Activated naive CD8-positive, alpha-beta T cell treated with anti-CD3 and anti-CD28 coated beads for 36 hours (primary cell): ENCODE measurements at regions not wholly inside any gene's neighbourhood (a gene's known extent, or its start where the extent isn't known, plus 50 kb on each side); places are given as distances from the start of the nearest gene placed in this dataset.

Source experiments
- DNase-seq: peaks from one replicate; pipeline ENCODE4 v3.0.0; 2021
- H3K27ac Mint-ChIP-seq: one replicate; pipeline ENCODE4 v1.8.0; 2022; ENCODE audit warnings: mild to moderate bottlenecking, moderate library complexity, mixed read lengths
- H3K27me3 Mint-ChIP-seq: one replicate; pipeline ENCODE4 v1.8.0; 2022; ENCODE audit warnings: mild to moderate bottlenecking, mixed read lengths
- H3K36me3 Mint-ChIP-seq: one replicate; pipeline ENCODE4 v1.8.0; 2021; ENCODE audit warnings: mild to moderate bottlenecking, mixed read lengths
- H3K4me1 Mint-ChIP-seq: one replicate; pipeline ENCODE4 v1.8.0; 2021; ENCODE audit warnings: mixed read lengths
- H3K4me3 Mint-ChIP-seq: one replicate; pipeline ENCODE4 v1.8.0; 2022; ENCODE audit warnings: mild to moderate bottlenecking, moderate library complexity, mixed read lengths
- H3K9me3 Mint-ChIP-seq: one replicate; pipeline ENCODE4 v1.8.0; 2022; ENCODE audit warnings: mixed read lengths

GRCh38 chr2:217437290-217437870 lies 565.4 kb downstream of the TNS1 start:
- Mint-ChIP-seq H3K27ac (no peak overlapping the region), H3K4me1 (peaks cover 35% of the 10 kb centered on the region), H3K9me3 (no peaks in the 10 kb centered on the region), H3K4me3 (no peak overlapping the region), H3K27me3 (no peaks in the 10 kb centered on the region), H3K36me3 (no peaks in the 10 kb centered on the region)
- DNase-seq, result no peak

- Mint-ChIP-seq H3K36me3 (peaks cover 4% of the 10 kb centered on the region), H3K4me1 (peaks cover 40% of the 10 kb centered on the region), H3K9me3 (no peaks in the 10 kb centered on the region), H3K27ac (no peak overlapping the region), H3K27me3 (no peaks in the 10 kb centered on the region), H3K4me3 (no peak overlapping the region)
- no peak for DNase-seq
These were observed 566.4 kb downstream of the TNS1 start for GRCh38 chr2:217436386-217436785.

GRCh38 chr2:217434180-217434975 lies 568.4 kb downstream of the TNS1 start:
- peak; percentile 18 for DNase-seq
- Mint-ChIP-seq H3K27me3 (no peaks in the 10 kb centered on the region), H3K4me3 (no peak overlapping the region), H3K4me1 (peaks cover 29% of the 10 kb centered on the region), H3K9me3 (no peaks in the 10 kb centered on the region), H3K36me3 (peaks cover 8% of the 10 kb centered on the region), H3K27ac (no peak overlapping the region)

- Mint-ChIP-seq H3K4me3 (no peak overlapping the region), H3K4me1 (peaks cover 27% of the 10 kb centered on the region), H3K27ac (peak overlapping the region; percentile 18), H3K9me3 (no peaks in the 10 kb centered on the region), H3K27me3 (no peaks in the 10 kb centered on the region), H3K36me3 (peaks cover 8% of the 10 kb centered on the region)
- peak; percentile 29 for DNase-seq
These were observed 569.3 kb downstream of the TNS1 start for GRCh38 chr2:217433522-217433921.

- H3K27ac Mint-ChIP-seq, result no peak overlapping the region
These were observed 571.1 kb downstream of the TNS1 start for GRCh38 chr2:217431577-217432269.

GRCh38 chr2:217430916-217431576 lies 571.2 kb upstream of the TNP1 start:
- Mint-ChIP-seq H3K36me3 (peaks cover 15% of the 10 kb centered on the region), H3K4me1 (peaks cover 25% of the 10 kb centered on the region), H3K4me3 (no peak overlapping the region), H3K27me3 (no peaks in the 10 kb centered on the region), H3K9me3 (no peaks in the 10 kb centered on the region), H3K27ac (peak overlapping the region; percentile 4)
- DNase-seq, result no peak

More at GRCh38 chr2:217431577-217432269, 571.1 kb downstream of the TNS1 start:
- no peak overlapping the region for H3K4me3 Mint-ChIP-seq
- no peaks in the 10 kb centered on the region for H3K27me3 Mint-ChIP-seq
- peaks cover 12% of the 10 kb centered on the region for H3K36me3 Mint-ChIP-seq
- no peaks in the 10 kb centered on the region for H3K9me3 Mint-ChIP-seq
- no peak for DNase-seq
- H3K4me1 Mint-ChIP-seq, result peaks cover 25% of the 10 kb centered on the region

- Mint-ChIP-seq H3K27ac (no peak overlapping the region), H3K36me3 (peaks cover 21% of the 10 kb centered on the region), H3K27me3 (no peaks in the 10 kb centered on the region), H3K4me1 (peaks cover 25% of the 10 kb centered on the region), H3K4me3 (no peak overlapping the region), H3K9me3 (peaks cover under 1% of the 10 kb centered on the region)
- no peak for DNase-seq
These were observed 570.2 kb upstream of the TNP1 start for GRCh38 chr2:217429981-217430500.

- Mint-ChIP-seq H3K27ac (no peak overlapping the region), H3K4me1 (peaks cover 8% of the 10 kb centered on the region), H3K4me3 (no peak overlapping the region), H3K36me3 (peaks cover 14% of the 10 kb centered on the region), H3K9me3 (peaks cover 4% of the 10 kb centered on the region), H3K27me3 (no peaks in the 10 kb centered on the region)
- DNase-seq, result no peak
These were observed 562.0 kb upstream of the TNP1 start for GRCh38 chr2:217421834-217422233.

- Mint-ChIP-seq H3K4me1 (peaks cover 8% of the 10 kb centered on the region), H3K27ac (no peak overlapping the region), H3K4me3 (no peak overlapping the region), H3K27me3 (no peaks in the 10 kb centered on the region), H3K9me3 (peaks cover 4% of the 10 kb centered on the region), H3K36me3 (peaks cover 8% of the 10 kb centered on the region)
- DNase-seq, result no peak
These were observed 561.0 kb upstream of the TNP1 start for GRCh38 chr2:217420854-217421253.

GRCh38 chr2:217419055-217419671 lies 559.3 kb upstream of the TNP1 start:
- H3K4me3 Mint-ChIP-seq, result no peak overlapping the region
- H3K27me3 Mint-ChIP-seq, result no peaks in the 10 kb centered on the region
- DNase-seq, result no peak
- peaks cover 8% of the 10 kb centered on the region for H3K4me1 Mint-ChIP-seq
- no peak overlapping the region for H3K27ac Mint-ChIP-seq
- H3K9me3 Mint-ChIP-seq, result no peaks in the 10 kb centered on the region
- H3K36me3 Mint-ChIP-seq, result peaks cover 2% of the 10 kb centered on the region

- Mint-ChIP-seq H3K27me3 (no peaks in the 10 kb centered on the region), H3K36me3 (peaks cover 2% of the 10 kb centered on the region), H3K4me1 (peaks cover 8% of the 10 kb centered on the region), H3K27ac (no peak overlapping the region), H3K4me3 (no peak overlapping the region), H3K9me3 (no peaks in the 10 kb centered on the region)
- no peak for DNase-seq
These were observed 558.7 kb upstream of the TNP1 start for GRCh38 chr2:217418544-217418943.

GRCh38 chr2:217418090-217418489 lies 558.2 kb upstream of the TNP1 start:
- Mint-ChIP-seq H3K27me3 (no peaks in the 10 kb centered on the region), H3K9me3 (no peaks in the 10 kb centered on the region), H3K27ac (no peak overlapping the region), H3K36me3 (peaks cover 2% of the 10 kb centered on the region), H3K4me3 (no peak overlapping the region), H3K4me1 (peaks cover 7% of the 10 kb centered on the region)
- no peak for DNase-seq

- no peak for DNase-seq
- H3K9me3 Mint-ChIP-seq, result no peaks in the 10 kb centered on the region
- no peak overlapping the region for H3K27ac Mint-ChIP-seq
- H3K4me1 Mint-ChIP-seq, result peaks cover 5% of the 10 kb centered on the region
- peaks cover 2% of the 10 kb centered on the region for H3K36me3 Mint-ChIP-seq
- H3K4me3 Mint-ChIP-seq, result no peak overlapping the region
- no peaks in the 10 kb centered on the region for H3K27me3 Mint-ChIP-seq
These were observed 557.7 kb upstream of the TNP1 start for GRCh38 chr2:217417536-217417935.

GRCh38 chr2:217415316-217415715 lies 555.5 kb upstream of the TNP1 start:
- Mint-ChIP-seq H3K27ac (no peak overlapping the region), H3K36me3 (no peaks in the 10 kb centered on the region), H3K27me3 (no peaks in the 10 kb centered on the region), H3K4me3 (no peak overlapping the region), H3K9me3 (no peaks in the 10 kb centered on the region), H3K4me1 (no peaks in the 10 kb centered on the region)
- no peak for DNase-seq
